OCI-LY1 (cell line): ENCODE measurements at regions not wholly inside any gene's neighbourhood (a gene's known extent, or its start where the extent isn't known, plus 50 kb on each side); places are given as distances from the start of the nearest gene placed in this dataset.

ENCODE experiments used
- H2AFZ ChIP-seq: fragments of 200-600 bp; sonication (generic), shearing (Covaris generic); 2 replicates; pipeline ENCODE4 v1.6.0; 2014; ENCODE audit warnings: antibody characterized with exemption, mild to moderate bottlenecking, low read length
- H3F3A ChIP-seq: fragments of 200-600 bp; sonication (generic), shearing (Covaris generic); 2 replicates; pipeline ENCODE4 v1.6.0; 2014; ENCODE audit warnings: mild to moderate bottlenecking, antibody characterized with exemption, low read length, moderate library complexity; ENCODE audit not compliant: insufficient read depth
- H3K27ac ChIP-seq: fragments of 200-600 bp; sonication (generic); 2 replicates; pipeline ENCODE4 v1.5.1; 2014; ENCODE audit warnings: low read length, mixed run types, mild to moderate bottlenecking, low read depth; ENCODE audit not compliant: poor library complexity, severe bottlenecking
- H3K27me3 ChIP-seq: fragments of 200-600 bp; sonication (generic); 2 replicates; pipeline ENCODE4 v1.6.0; 2014; ENCODE audit warnings: antibody characterized with exemption, mild to moderate bottlenecking, low read length, moderate library complexity; ENCODE audit not compliant: insufficient read depth
- H3K36me3 ChIP-seq: fragments of 200-600 bp; sonication (generic); 2 replicates; pipeline ENCODE4 v1.6.1; 2014; ENCODE audit warnings: mild to moderate bottlenecking, antibody characterized with exemption, low read length, moderate library complexity, mixed read lengths; ENCODE audit not compliant: insufficient read depth
- H3K4me1 ChIP-seq: fragments of 200-600 bp; sonication (generic); 2 replicates; pipeline ENCODE4 v1.5.1; 2014; ENCODE audit warnings: mild to moderate bottlenecking, low read length, moderate library complexity; ENCODE audit not compliant: insufficient read depth, severe bottlenecking
- H3K4me2 ChIP-seq: fragments of 200-600 bp; sonication (generic), shearing (Covaris generic); 2 replicates; pipeline ENCODE4 v1.6.1; 2014; ENCODE audit warnings: low read length
- H3K4me3 ChIP-seq: fragments of 200-600 bp; sonication (generic); 2 replicates; pipeline ENCODE4 v1.5.1; 2014; ENCODE audit warnings: low read length, low read depth, mild to moderate bottlenecking, mixed read lengths; ENCODE audit not compliant: poor library complexity, severe bottlenecking
- H3K79me2 ChIP-seq: fragments of 200-600 bp; shearing (Covaris generic); 2 replicates; pipeline ENCODE4 v1.6.1; 2016; ENCODE audit warnings: mixed run types, low read length, mixed read lengths; ENCODE audit not compliant: insufficient read depth
- H3K9ac ChIP-seq: fragments of 200-600 bp; sonication (generic), shearing (Covaris generic); 2 replicates; pipeline ENCODE4 v1.6.1; 2014; ENCODE audit warnings: mild to moderate bottlenecking, low read length, mixed read lengths
- H3K9me2 ChIP-seq: fragments of 200-600 bp; sonication (generic), shearing (Covaris generic); 2 replicates; pipeline ENCODE4 v1.6.1; 2014; ENCODE audit warnings: low read depth, mild to moderate bottlenecking, low read length, mixed read lengths
- H3K9me3 ChIP-seq: fragments of 200-600 bp; shearing (Covaris generic); 2 replicates; pipeline ENCODE4 v1.6.1; 2014; ENCODE audit warnings: low read length, mixed read lengths
- H4K20me1 ChIP-seq: fragments of 200-600 bp; sonication (generic), shearing (Covaris generic); 2 replicates; pipeline ENCODE4 v1.6.0; 2016; ENCODE audit warnings: mild to moderate bottlenecking, low read length; ENCODE audit not compliant: insufficient read depth
- EZH2 ChIP-seq: fragments of 200-600 bp; sonication (generic), shearing (Covaris generic); IDR thresholded peaks from 2 replicates; pipeline ENCODE4 v1.8.0; 2017; ENCODE audit warnings: borderline replicate concordance, mixed run types, mild to moderate bottlenecking, antibody characterized with exemption, low read length, moderate library complexity, mixed read lengths
- TF ChIP-seq, protein P1 (sequence below): fragments of 200-600 bp; sonication (generic), shearing (Covaris generic); IDR thresholded peaks from 2 replicates; pipeline ENCODE4 v1.5.1; 2017; ENCODE audit warnings: mild to moderate bottlenecking, antibody characterized with exemption, low read length, moderate library complexity, mixed read lengths

DNA sequence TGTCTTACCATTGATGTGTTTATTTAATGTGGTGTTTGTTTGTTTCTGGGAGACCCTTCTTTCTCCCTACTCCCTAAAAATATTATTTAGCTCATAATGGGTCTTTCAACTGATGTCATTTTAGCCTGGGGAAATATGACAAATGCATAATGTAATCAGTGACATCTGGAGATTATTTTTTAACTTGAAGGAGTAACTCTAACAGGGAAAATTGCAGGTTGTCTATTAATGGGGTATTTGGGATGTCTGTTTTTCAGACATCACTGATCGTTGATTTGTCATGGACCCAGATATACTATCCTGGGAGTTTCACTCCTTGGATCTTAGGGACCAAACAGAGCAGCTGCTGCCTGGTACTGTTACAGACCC is 230.4 kb downstream of the LOXHD1 start:
- Histone ChIP-seq H4K20me1 (no peaks in the 10 kb centered on the region), H3K36me3 (no peaks in the 10 kb centered on the region), H3K9me3 (no peaks in the 10 kb centered on the region), H3K27me3 (no peaks in the 10 kb centered on the region), H3K27ac (no peak overlapping the region), H3K9ac (no peak overlapping the region), H3K9me2 (no peaks in the 10 kb centered on the region), H3K4me3 (no peak overlapping the region), H3K79me2 (no peaks in the 10 kb centered on the region), H3F3A (no peaks in the 10 kb centered on the region), H2AFZ (no peak overlapping the region), H3K4me1 (no peaks in the 10 kb centered on the region), H3K4me2 (no peak overlapping the region)
- TF ChIP-seq, protein P1, sequence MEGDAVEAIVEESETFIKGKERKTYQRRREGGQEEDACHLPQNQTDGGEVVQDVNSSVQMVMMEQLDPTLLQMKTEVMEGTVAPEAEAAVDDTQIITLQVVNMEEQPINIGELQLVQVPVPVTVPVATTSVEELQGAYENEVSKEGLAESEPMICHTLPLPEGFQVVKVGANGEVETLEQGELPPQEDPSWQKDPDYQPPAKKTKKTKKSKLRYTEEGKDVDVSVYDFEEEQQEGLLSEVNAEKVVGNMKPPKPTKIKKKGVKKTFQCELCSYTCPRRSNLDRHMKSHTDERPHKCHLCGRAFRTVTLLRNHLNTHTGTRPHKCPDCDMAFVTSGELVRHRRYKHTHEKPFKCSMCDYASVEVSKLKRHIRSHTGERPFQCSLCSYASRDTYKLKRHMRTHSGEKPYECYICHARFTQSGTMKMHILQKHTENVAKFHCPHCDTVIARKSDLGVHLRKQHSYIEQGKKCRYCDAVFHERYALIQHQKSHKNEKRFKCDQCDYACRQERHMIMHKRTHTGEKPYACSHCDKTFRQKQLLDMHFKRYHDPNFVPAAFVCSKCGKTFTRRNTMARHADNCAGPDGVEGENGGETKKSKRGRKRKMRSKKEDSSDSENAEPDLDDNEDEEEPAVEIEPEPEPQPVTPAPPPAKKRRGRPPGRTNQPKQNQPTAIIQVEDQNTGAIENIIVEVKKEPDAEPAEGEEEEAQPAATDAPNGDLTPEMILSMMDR: no peak
- TF ChIP-seq EZH2: no peak
